D721Med (cell line): ENCODE measurements at regions not wholly inside any gene's neighbourhood (a gene's known extent, or its start where the extent isn't known, plus 50 kb on each side); places are given as distances from the start of the nearest gene placed in this dataset.
"Not testable (repeated sequence)": the region's sequence is repeated elsewhere in the genome, so short reads cannot be mapped to it uniquely, and the experiment has no call there.

Experiments
- DNase-seq: peaks from one replicate; pipeline ENCODE4 v3.0.0; 2011; ENCODE audit warnings: low spot score; ENCODE audit not compliant: insufficient read length
- FAIRE-seq: peaks from 2 replicates; lab custom pipeline; 2011; peaks lifted over from hg19 to GRCh38; lab: Jason Lieb, UNC
- CTCF ChIP-seq: IDR thresholded peaks from 2 replicates; pipeline ENCODE4 v1.5.1; 2012; ENCODE audit warnings: mild to moderate bottlenecking, control low read depth; ENCODE audit not compliant: insufficient read depth; ENCODE audit errors: missing control alignments

GRCh38 chr1:121443001-121443540 is 258.3 kb downstream of the SRGAP2C start:
- no peak for DNase-seq
- no peak for FAIRE-seq
- no peak for TF ChIP-seq CTCF

DNA sequence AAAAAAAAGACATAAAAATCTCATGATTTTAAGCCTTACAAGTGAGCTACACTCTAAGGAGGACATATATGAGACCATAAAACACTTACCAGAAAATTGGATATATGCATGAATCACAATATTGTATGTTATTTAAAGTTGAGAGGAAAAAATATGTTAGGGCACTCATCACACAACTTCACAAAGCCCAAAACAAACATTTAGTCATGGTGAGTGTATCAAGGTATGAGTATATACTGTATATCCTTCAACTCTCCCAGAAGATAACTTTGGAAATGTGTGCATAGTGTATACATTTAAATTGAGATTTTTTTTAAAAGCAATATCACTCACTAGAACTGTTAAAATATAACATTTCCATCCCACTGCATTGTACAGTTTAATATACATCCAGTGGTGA is 259.3 kb downstream of the SRGAP2C start:
- FAIRE-seq (no peak), DNase-seq (no peak)
- no peak for TF ChIP-seq CTCF

DNA sequence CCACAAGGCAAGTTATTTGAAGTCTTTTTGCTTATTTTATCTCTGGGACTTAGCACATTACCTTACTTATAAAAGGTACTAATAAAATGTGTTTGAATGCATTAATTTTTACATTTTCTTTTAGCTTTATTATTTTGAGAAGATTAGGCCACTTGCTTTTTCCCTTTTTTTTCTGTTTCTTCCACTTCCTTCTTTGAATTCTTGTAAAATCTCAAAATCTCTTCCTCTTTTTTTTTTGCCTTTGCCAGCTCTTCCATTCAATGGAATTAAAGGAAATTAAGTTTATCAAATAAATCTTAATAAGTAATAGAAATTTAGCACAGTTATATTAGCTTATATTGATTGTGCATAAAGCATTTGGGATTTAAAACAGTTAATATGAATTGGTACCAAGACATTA is 260.9 kb downstream of the SRGAP2C start:
- no peak for TF ChIP-seq CTCF

DNA sequence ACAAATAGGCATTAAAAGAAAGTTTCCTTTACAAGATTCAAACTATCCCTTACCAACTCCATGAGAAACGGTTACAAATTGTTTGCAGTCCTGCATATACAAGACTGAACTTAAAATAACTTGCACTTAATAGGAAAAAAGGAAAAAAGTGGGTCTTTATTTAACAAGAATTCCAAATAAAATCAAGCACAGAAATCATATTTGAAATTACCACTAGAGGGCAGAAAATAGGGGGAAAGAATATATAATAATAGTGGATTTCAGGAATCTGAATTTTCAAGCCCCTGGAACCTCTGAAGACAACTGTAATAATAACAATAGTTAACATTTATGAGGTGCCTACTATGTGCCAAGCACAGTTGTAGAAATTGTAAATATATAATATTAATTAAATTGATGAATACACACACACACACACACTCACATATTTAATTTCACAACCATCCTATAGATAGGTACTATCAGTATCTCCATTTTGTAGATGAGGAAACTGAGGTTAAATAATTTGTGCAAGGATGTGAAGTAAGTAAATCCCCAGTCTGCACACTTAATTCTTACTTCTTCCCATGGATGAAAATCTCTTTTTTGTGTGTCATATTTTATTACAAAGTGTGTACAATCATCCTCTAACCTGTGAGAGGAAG is 262.6 kb downstream of the SRGAP2C start:
- peak; percentile 58 for FAIRE-seq
- DNase-seq, result not testable (repeated sequence)
- TF ChIP-seq CTCF, result peak; percentile 28

More for the DNA sequence above, 260.9 kb downstream of the SRGAP2C start:
- DNase-seq (no peak), FAIRE-seq (no peak)

DNA sequence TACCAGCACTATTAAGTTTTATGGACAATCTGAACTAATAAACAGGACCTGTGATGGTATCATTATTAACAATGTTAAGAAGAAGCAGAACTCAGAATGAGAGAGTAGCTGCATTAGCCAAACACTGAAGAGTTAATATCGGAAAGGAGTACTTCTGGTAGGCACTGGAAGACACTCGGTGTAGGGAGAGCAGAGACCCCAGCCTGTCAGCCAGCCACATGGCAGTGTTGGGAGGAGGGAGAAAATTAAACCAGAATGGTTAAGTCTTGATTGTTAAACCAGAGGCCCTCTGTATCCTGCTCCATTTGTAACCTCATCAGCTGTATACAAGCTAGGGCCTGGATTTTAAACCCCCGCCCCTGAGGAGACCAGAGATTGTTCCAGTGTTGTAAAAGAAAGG is 263.3 kb downstream of the SRGAP2C start:
- not testable (repeated sequence) for FAIRE-seq

DNA sequence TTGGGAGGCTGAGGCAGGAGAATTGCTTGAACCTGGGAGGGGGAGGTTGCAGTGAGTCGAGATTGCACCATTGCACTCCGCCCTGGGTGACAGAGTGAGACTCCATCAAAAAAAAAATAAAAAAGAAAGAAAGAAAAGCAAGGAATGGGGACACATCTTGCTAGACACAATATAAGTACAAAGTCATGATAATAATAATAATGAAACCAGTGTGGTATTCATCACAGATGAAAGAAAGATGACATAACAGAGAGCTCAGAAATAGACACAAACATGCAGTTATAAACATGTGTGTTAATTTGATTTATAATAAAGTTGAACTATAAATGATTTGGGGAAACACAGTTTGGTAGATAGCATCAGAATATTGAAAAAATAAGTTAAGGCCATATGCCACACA is 264.1 kb downstream of the SRGAP2C start:
- FAIRE-seq (no peak), DNase-seq (no peak)
- no peak for TF ChIP-seq CTCF

More for the DNA sequence above, 263.3 kb downstream of the SRGAP2C start:
- DNase-seq, result not testable (repeated sequence)

DNA sequence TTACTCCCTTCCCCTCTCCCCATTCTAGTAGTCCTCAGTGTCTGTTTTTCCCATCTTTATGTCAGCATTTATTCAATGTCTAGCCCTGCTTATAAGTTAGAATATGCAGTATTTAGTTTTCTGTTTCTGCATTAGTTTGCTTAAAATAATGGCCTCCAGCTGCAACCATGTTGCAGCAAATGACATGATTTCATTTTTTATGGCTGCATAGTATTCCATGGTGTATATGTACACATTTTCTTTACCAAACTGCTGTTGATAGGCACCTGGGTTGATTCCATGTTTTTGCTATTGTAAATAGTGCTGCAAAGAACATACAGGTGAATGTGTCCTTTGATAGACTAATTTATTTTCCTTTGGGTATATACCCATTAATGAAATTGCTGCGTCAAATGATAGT is 267.7 kb downstream of the SRGAP2C start:
- no peak for TF ChIP-seq CTCF
- no peak for FAIRE-seq
- DNase-seq, result no peak
